Endodermal cell (in vitro differentiated cells): ENCODE measurements at regions not wholly inside any gene's neighbourhood (a gene's known extent, or its start where the extent isn't known, plus 50 kb on each side); places are given as distances from the start of the nearest gene placed in this dataset.

Experiments used
- DNase-seq: peaks from one replicate; pipeline ENCODE4 v3.0.0-alpha.2; 2017
- H3K27ac ChIP-seq: 2 replicates; pipeline ENCODE4 v1.5.1; 2013; ENCODE audit warnings: mild to moderate bottlenecking, low read depth, low read length, moderate library complexity
- H3K27me3 ChIP-seq: 2 replicates; pipeline ENCODE4 v1.6.1; 2013; ENCODE audit warnings: mild to moderate bottlenecking, low read length, moderate library complexity; ENCODE audit not compliant: insufficient read depth, control insufficient read depth, poor library complexity, severe bottlenecking
- H3K36me3 ChIP-seq: 2 replicates; pipeline ENCODE4 v1.7.0; 2013; ENCODE audit warnings: mild to moderate bottlenecking, low read length, moderate library complexity; ENCODE audit not compliant: control insufficient read depth, insufficient read depth
- H3K4me1 ChIP-seq: one replicate; pipeline ENCODE4 v1.7.0; 2013; ENCODE audit warnings: low read length; ENCODE audit not compliant: control insufficient read depth, insufficient read depth
- H3K4me3 ChIP-seq: 2 replicates; pipeline ENCODE4 v1.5.1; 2013; ENCODE audit warnings: mild to moderate bottlenecking, low read length, moderate library complexity
- H3K9ac ChIP-seq: 2 replicates; pipeline ENCODE4 v1.6.1; 2013; ENCODE audit warnings: mild to moderate bottlenecking, low read length, moderate library complexity; ENCODE audit not compliant: poor library complexity, severe bottlenecking; ENCODE audit errors: extremely low read depth
- H3K9me3 ChIP-seq: 2 replicates; pipeline ENCODE4 v1.6.1; 2013; ENCODE audit warnings: mild to moderate bottlenecking, low read length, moderate library complexity; ENCODE audit not compliant: control insufficient read depth
- H3K27ac Mint-ChIP-seq: 2 replicates; pipeline ENCODE4 v1.8.0; 2020; ENCODE audit warnings: mixed read lengths
- H3K27me3 Mint-ChIP-seq: 2 replicates; pipeline ENCODE4 v1.8.0; 2021; ENCODE audit warnings: mild to moderate bottlenecking, mixed read lengths; ENCODE audit not compliant: insufficient read depth
- H3K36me3 Mint-ChIP-seq: 2 replicates; pipeline ENCODE4 v1.8.0; 2020; ENCODE audit warnings: low read depth, mixed read lengths
- H3K4me1 Mint-ChIP-seq: 2 replicates; pipeline ENCODE4 v1.8.0; 2020; ENCODE audit warnings: mixed read lengths
- H3K4me3 Mint-ChIP-seq: 2 replicates; pipeline ENCODE4 v1.8.0; 2020; ENCODE audit warnings: mild to moderate bottlenecking, moderate library complexity, mixed read lengths
- H3K9me3 Mint-ChIP-seq: 2 replicates; pipeline ENCODE4 v1.8.0; 2020; ENCODE audit warnings: mild to moderate bottlenecking, mixed read lengths
- WGBS, 2 experiments: methylation state at CpG; one replicate each; pipeline versions ENCODE4 v1.1.5 to v1.1.7; 2013; ENCODE audit warnings: missing lambda C conversion rate in 2 of 2, mixed read lengths in 1 of 2; ENCODE audit not compliant: insufficient coverage in 1 of 2, insufficient read length in 1 of 2; 5-methylcytosine and 5-hydroxymethylcytosine counted together
- TF ChIP-seq, protein P1 (sequence below): fragments of 200-600 bp; sonication (generic); conservative IDR thresholded peaks from 2 replicates; pipeline ENCODE4 v1.5.0; 2021; ENCODE audit warnings: antibody characterized with exemption, mild to moderate bottlenecking

DNA sequence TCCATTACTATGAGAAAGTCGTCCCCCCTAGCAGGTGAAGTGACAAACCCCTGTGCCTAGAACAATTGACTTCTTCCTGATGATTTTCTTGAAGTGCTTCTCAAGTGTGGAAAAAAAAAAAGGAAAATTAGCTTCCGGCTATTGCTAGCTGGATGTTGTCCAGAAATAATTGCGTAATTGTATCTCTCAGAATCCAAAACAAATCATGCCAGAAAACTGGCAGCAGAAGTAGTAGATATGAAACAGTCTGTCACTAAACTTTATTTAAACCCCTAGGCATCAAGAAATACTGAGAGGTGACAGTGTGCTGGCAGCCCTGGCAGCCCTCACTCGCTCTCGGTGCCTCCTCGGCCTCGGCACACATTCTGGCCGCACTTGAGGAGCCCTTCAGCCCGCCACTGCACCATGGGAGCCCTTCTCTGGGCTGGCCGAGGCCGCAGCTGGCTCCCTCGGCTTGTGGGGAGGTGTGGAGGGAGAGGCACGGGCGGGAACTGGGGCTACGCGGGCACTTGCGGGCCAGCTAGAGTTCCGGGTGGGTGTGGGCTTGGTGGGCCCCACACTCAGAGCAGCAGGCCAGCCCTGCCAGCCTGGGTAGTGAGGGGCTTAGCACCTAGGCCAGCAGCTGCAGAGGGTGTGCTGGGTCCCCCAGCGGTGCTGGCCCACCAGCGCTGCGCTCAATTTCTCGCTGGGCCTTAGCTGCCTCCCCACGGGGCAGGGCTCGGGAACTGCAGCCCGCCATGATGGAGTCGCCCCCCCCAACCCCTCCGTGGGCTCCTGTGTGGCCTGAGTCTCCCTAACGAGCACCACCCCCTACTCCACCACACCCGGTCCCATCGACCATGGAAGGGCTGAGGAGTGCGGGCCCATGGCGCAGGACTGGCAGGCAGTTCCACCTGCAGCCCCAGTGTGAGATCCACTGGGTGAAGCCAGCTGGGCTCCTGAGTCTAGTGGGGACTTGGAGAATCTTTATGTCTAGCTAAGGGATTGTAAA is 80.5 kb upstream of the ABCA12 start:
- no peak for DNase-seq
- 89 to 98% methylated on average over 6 to 31 of the region's 32 CpGs for WGBS, 2 experiments
- no peaks in the 10 kb centered on the region for H3K4me1 Mint-ChIP-seq
- H3K36me3 ChIP-seq = no peaks in the 10 kb centered on the region
- H3K27ac Mint-ChIP-seq = no peak overlapping the region
- no peak overlapping the region for H3K9ac ChIP-seq
- H3K27me3 ChIP-seq = no peaks in the 10 kb centered on the region
- peaks cover 12% of the 10 kb centered on the region for H3K9me3 ChIP-seq
- peaks cover 48% of the 10 kb centered on the region for H3K9me3 Mint-ChIP-seq
- H3K27ac ChIP-seq = no peak overlapping the region
- H3K4me3 ChIP-seq = no peak overlapping the region
- TF ChIP-seq, protein P1, sequence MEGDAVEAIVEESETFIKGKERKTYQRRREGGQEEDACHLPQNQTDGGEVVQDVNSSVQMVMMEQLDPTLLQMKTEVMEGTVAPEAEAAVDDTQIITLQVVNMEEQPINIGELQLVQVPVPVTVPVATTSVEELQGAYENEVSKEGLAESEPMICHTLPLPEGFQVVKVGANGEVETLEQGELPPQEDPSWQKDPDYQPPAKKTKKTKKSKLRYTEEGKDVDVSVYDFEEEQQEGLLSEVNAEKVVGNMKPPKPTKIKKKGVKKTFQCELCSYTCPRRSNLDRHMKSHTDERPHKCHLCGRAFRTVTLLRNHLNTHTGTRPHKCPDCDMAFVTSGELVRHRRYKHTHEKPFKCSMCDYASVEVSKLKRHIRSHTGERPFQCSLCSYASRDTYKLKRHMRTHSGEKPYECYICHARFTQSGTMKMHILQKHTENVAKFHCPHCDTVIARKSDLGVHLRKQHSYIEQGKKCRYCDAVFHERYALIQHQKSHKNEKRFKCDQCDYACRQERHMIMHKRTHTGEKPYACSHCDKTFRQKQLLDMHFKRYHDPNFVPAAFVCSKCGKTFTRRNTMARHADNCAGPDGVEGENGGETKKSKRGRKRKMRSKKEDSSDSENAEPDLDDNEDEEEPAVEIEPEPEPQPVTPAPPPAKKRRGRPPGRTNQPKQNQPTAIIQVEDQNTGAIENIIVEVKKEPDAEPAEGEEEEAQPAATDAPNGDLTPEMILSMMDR = no peak
- H3K36me3 Mint-ChIP-seq = peaks cover 2% of the 10 kb centered on the region
- peaks cover 2% of the 10 kb centered on the region for H3K4me1 ChIP-seq
- H3K4me3 Mint-ChIP-seq = no peak overlapping the region
- H3K27me3 Mint-ChIP-seq = peaks cover 65% of the 10 kb centered on the region

DNA sequence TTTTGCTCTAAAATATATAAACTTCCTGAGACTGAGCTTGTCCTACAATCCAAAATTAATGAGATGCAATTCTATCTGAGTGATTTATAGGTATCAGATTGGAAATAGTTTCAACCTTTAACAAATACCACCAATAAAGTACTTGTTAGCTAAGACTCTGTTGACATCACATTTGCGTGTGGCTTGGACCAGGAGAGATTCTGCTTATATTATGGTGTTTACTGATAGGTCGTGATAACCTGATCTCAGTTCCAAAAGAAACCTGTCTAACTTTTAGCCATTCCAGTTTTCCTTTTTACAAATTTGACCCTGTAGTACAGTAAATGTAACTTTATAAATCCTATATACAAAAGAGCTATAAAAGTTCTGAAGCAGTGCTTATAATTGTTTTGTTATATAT is 78.4 kb upstream of the ABCA12 start:
- H3K27ac ChIP-seq = no peak overlapping the region
- H3K4me3 Mint-ChIP-seq = no peak overlapping the region
- no peaks in the 10 kb centered on the region for H3K27me3 ChIP-seq
- peaks cover 70% of the 10 kb centered on the region for H3K27me3 Mint-ChIP-seq
- H3K9ac ChIP-seq = no peak overlapping the region
- H3K27ac Mint-ChIP-seq = no peak overlapping the region
- peaks cover 59% of the 10 kb centered on the region for H3K9me3 Mint-ChIP-seq
- H3K36me3 ChIP-seq = no peaks in the 10 kb centered on the region
- peaks cover 2% of the 10 kb centered on the region for H3K36me3 Mint-ChIP-seq
- H3K9me3 ChIP-seq = peaks cover 32% of the 10 kb centered on the region
- H3K4me3 ChIP-seq = no peak overlapping the region
- TF ChIP-seq, protein P1 = no peak
- H3K4me1 ChIP-seq = peaks cover 2% of the 10 kb centered on the region
- no peaks in the 10 kb centered on the region for H3K4me1 Mint-ChIP-seq
- WGBS, 2 experiments = 50% methylated on average over 2 of the region's 2 CpGs; no CpG with 5 or more reads in 1 of the 2 experiments
- DNase-seq = no peak

DNA sequence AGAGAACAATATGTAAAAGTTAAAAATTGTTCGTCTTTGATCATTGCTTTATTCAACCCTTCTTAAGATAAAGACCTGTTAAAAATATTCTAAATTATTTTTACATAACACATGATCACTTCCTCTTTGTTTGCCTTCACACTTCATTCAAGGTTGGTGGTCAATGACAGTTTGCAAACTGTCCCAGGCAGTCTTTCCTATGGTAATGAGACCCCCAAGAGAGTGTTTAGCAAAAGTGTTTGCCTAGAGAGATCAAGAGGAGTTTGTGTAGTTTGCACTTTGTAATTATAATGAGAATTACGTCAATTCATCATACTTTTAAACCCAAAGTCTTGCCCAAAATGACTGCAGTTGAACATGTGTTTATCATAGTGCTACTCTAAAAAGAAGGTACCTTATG is 77.2 kb upstream of the ABCA12 start:
- Histone ChIP-seq H3K4me1 (peaks cover 2% of the 10 kb centered on the region), H3K9me3 (peaks cover 43% of the 10 kb centered on the region), H3K4me3 (no peak overlapping the region), H3K36me3 (no peaks in the 10 kb centered on the region), H3K9ac (no peak overlapping the region), H3K27me3 (no peaks in the 10 kb centered on the region), H3K27ac (no peak overlapping the region)
- Mint-ChIP-seq H3K27ac (no peak overlapping the region), H3K4me1 (no peaks in the 10 kb centered on the region), H3K4me3 (no peak overlapping the region), H3K27me3 (peaks cover 59% of the 10 kb centered on the region), H3K9me3 (peaks cover 56% of the 10 kb centered on the region), H3K36me3 (peaks cover 2% of the 10 kb centered on the region)
- DNase-seq = no peak
- TF ChIP-seq, protein P1 = no peak
- WGBS, 2 experiments = 40 to 92% methylated on average over 1 of the region's 2 CpGs
